Heart right ventricle (tissue), 16 donors: ENCODE measurements at regions not wholly inside any gene's neighbourhood (a gene's known extent, or its start where the extent isn't known, plus 50 kb on each side); places are given as distances from the start of the nearest gene placed in this dataset.

ENCODE experiments used
- ATAC-seq, 8 donors: fragments of 200-7000 bp; cut with Tn5 transposase; one replicate each; pipeline ENCODE4 v1.9.1; 2020; ENCODE audit warnings: mild to moderate bottlenecking in 8 of 8, moderate library complexity in 8 of 8, moderate number of reproducible peaks in 1 of 8
- DNase-seq, 2 donors: peaks; one replicate each; pipeline ENCODE4 v3.0.0-alpha.2; 2020
- H3K27ac ChIP-seq, 10 donors: fragments of 200-600 bp; sonication (generic) in 2 of 10; one replicate each; pipeline versions ENCODE4 v1.5.0 to v1.8.0; 2020 to 2022; ENCODE audit warnings: mild to moderate bottlenecking in 3 of 10
- H3K27me3 ChIP-seq, 7 donors: fragments of 200-600 bp; one replicate each; pipeline ENCODE4 v1.8.0; 2021 to 2022; ENCODE audit warnings: mild to moderate bottlenecking in 2 of 7
- H3K36me3 ChIP-seq, 9 donors: fragments of 200-600 bp; sonication (generic) in 1 of 9; one replicate each; pipeline versions ENCODE4 v1.5.0 to v1.8.0; 2020 to 2022; ENCODE audit warnings: mild to moderate bottlenecking in 2 of 9
- H3K4me1 ChIP-seq, 9 donors: fragments of 200-600 bp; sonication (generic) in 1 of 9; one replicate each; pipeline versions ENCODE4 v1.5.0 to v1.8.0; 2020 to 2022; ENCODE audit warnings: mild to moderate bottlenecking in 4 of 9
- H3K4me3 ChIP-seq, 10 donors: fragments of 200-600 bp; sonication (generic) in 2 of 10; one replicate each; pipeline versions ENCODE4 v1.5.0 to v1.8.0; 2020 to 2022; ENCODE audit warnings: mild to moderate bottlenecking in 7 of 10, moderate library complexity in 2 of 10
- H3K9me3 ChIP-seq, 11 donors: fragments of 200-600 bp in 10 of 11; sonication (generic) in 2 of 11; one replicate each; pipeline versions ENCODE4 v1.5.0 to v1.8.0; 2013 to 2022; ENCODE audit warnings: mild to moderate bottlenecking in 2 of 11, control low read depth in 1 of 11, moderate library complexity in 1 of 11
- CTCF ChIP-seq, 9 donors: fragments of 200-600 bp; sonication (generic) in 2 of 9; IDR thresholded peaks; one replicate each; pipeline versions ENCODE4 v1.5.0 to v1.8.0; 2021 to 2022; ENCODE audit warnings: antibody characterized with exemption in 9 of 9, mild to moderate bottlenecking in 5 of 9, moderate library complexity in 1 of 9
- WGBS, 2 donors: extraction: QIAGEN DNeasy Blood & Tissue Kit; methylation state at CpG; one replicate each; pipeline ENCODE4 v1.1.7; 2013; ENCODE audit warnings: inconsistent platforms in 1 of 2; 5-methylcytosine and 5-hydroxymethylcytosine counted together
- intact Hi-C, 10 donors: fragments of 100-400 bp; cut with DNase I; formaldehyde crosslinking; loops; one replicate each; pipeline versions ENCODE4 v1.11.1 to v1.14.2; 2022
- donor health status: Arrhythmogenic right ventricular cardiomyopathy.
- donor health status: ischemic (EF 13 %, LVEDD 7.1; RV severe dilation, severe dysfunction).
- donor health status: healthy with polysubstance abuse.
- donor health status: DM: no; HTN: yes; CAD: no.
- donor health status: DM: no; HTN: no; CAD: no.
- donor health status: ischemic (EF 25% LVEDD 6.9; RV normal size, moderate dysfunction).
- donor health status: ischemic (EF 25% LVEDD 5.7; RV mildly dilated, moderate dysfunction).
- donor health status: healthy.
- donor health status: DM: yes; HTN: yes; CAD: no.
- donor health status: Ischemic cardiomyopathy.
- donor health status: ischemic (EF 35%, LVEDD 5.7; RV mildly dilated, moderate dysfunction).
- donor health status: nonischemic (EF 11% LVEDD 7.7; RV severe dilation, severe dysfunction).
- donor health status: DM: yes; HTN: yes; CAD: no.
- donor health status: PGD.
- donor health status: ischemic (EF 29% LVEDD 5.4; RV normal size, mild dysfunction).
- donor health status: nonischemic (EF 23%, LVEDD 6.1; RV moderate dilation, normal function).

- no peak overlapping the region for H3K27ac ChIP-seq
- H3K27me3 ChIP-seq: no peaks in the 10 kb centered on the region
- H3K4me1 ChIP-seq: no peaks in the 10 kb centered on the region
- 89 to 92% methylated on average over 8 of the region's 8 CpGs for WGBS, 2 donors
- ATAC-seq (no peak), DNase-seq (no peak)
- no peak for TF ChIP-seq CTCF (IDR thresholded peaks at IDR 0.05)
- H3K36me3 ChIP-seq: peaks cover 0 to 71% (median 9%) of the 10 kb centered on the region in 9 donors
- intact Hi-C loops: loop anchor here in 3 of 10 donors (1.0 to 10.0 kb wide), 3 partner anchors 27 to 573 kb away; no protein-coding TSS in a partner anchor
- H3K4me3 ChIP-seq: no peak overlapping the region
- H3K9me3 ChIP-seq: peaks cover 0 to 3% (median 0%) of the 10 kb centered on the region in 11 donors
Measured at GRCh38 chr14:95421741-95422140, 94.7 kb downstream of the SYNE3 start.

- Histone ChIP-seq H3K27ac (no peak overlapping the region), H3K36me3 (peaks cover 0 to 75% (median 15%) of the 10 kb centered on the region in 9 donors), H3K9me3 (peaks cover 0 to 3% (median 0%) of the 10 kb centered on the region in 11 donors), H3K27me3 (no peaks in the 10 kb centered on the region), H3K4me1 (no peaks in the 10 kb centered on the region), H3K4me3 (no peak overlapping the region)
- intact Hi-C loops: loop anchor here in 2 of 10 donors (10.0 kb wide), 2 partner anchors 95 to 575 kb away; no protein-coding TSS in a partner anchor
- no peak for TF ChIP-seq CTCF (IDR thresholded peaks at IDR 0.05)
- DNase-seq (no peak), ATAC-seq (no peak)
- WGBS, 2 donors: 91 to 93% methylated on average over 3 of the region's 3 CpGs
Measured at GRCh38 chr14:95420060-95420459, 96.4 kb downstream of the SYNE3 start.

GRCh38 chr14:95419569-95419968 is 96.9 kb downstream of the SYNE3 start:
- WGBS, 2 donors: 74 to 85% methylated on average over 4 of the region's 4 CpGs
- no peak overlapping the region for H3K4me3 ChIP-seq
- no peaks in the 10 kb centered on the region for H3K27me3 ChIP-seq
- peaks cover 0 to 3% (median 0%) of the 10 kb centered on the region in 11 donors for H3K9me3 ChIP-seq
- H3K27ac ChIP-seq: no peak overlapping the region
- H3K36me3 ChIP-seq: peaks cover 0 to 76% (median 15%) of the 10 kb centered on the region in 9 donors
- intact Hi-C loops: no loop called here
- H3K4me1 ChIP-seq: no peaks in the 10 kb centered on the region
- no peak for TF ChIP-seq CTCF (IDR thresholded peaks at IDR 0.05)
- ATAC-seq (no peak), DNase-seq (no peak)

- no peak for ATAC-seq
- TF ChIP-seq CTCF (IDR thresholded peaks at IDR 0.05): no peak
- H3K36me3 ChIP-seq: peaks cover 0 to 72% (median 15%) of the 10 kb centered on the region in 9 donors
Measured at GRCh38 chr14:95418858-95419257, 97.6 kb downstream of the SYNE3 start.

More at GRCh38 chr14:95418858-95419257, 97.6 kb downstream of the SYNE3 start:
- 93 to 97% methylated on average over 3 of the region's 3 CpGs for WGBS, 2 donors
- H3K27me3 ChIP-seq: no peaks in the 10 kb centered on the region
- H3K4me3 ChIP-seq: no peak overlapping the region
- peaks cover 0 to 3% (median 0%) of the 10 kb centered on the region in 11 donors for H3K9me3 ChIP-seq
- DNase-seq: no peak
- intact Hi-C loops: no loop called here
- peaks cover 0 to 4% (median 0%) of the 10 kb centered on the region in 9 donors for H3K4me1 ChIP-seq
- H3K27ac ChIP-seq: no peak overlapping the region
